Subcutaneous abdominal adipose tissue (tissue), 5 donors: ENCODE measurements at regions not wholly inside any gene's neighbourhood (a gene's known extent, or its start where the extent isn't known, plus 50 kb on each side); places are given as distances from the start of the nearest gene placed in this dataset.

Experiments used
- H3K27ac ChIP-seq: one replicate; pipeline ENCODE4 v1.7.0; 2013; ENCODE audit warnings: low read depth, mild to moderate bottlenecking, inconsistent platforms, low read length, moderate library complexity
- H3K27me3 ChIP-seq, 5 donors: one replicate each; pipeline ENCODE4 v1.7.0; 2013; ENCODE audit warnings: low read length in 5 of 5, inconsistent platforms in 1 of 5; ENCODE audit not compliant: control insufficient read depth in 5 of 5, insufficient read depth in 4 of 5
- H3K36me3 ChIP-seq, 5 donors: one replicate each; pipeline ENCODE4 v1.7.0; 2013; ENCODE audit warnings: low read length in 5 of 5; ENCODE audit not compliant: control insufficient read depth in 5 of 5, insufficient read depth in 5 of 5
- H3K4me1 ChIP-seq, 5 donors: one replicate each; pipeline ENCODE4 v1.7.0; 2013; ENCODE audit warnings: low read length in 5 of 5, mild to moderate bottlenecking in 3 of 5, moderate library complexity in 1 of 5; ENCODE audit not compliant: control insufficient read depth in 5 of 5, insufficient read depth in 5 of 5
- H3K4me3 ChIP-seq, 5 donors: one replicate each; pipeline ENCODE4 v1.7.0; 2013; ENCODE audit warnings: low read length in 5 of 5, low read depth in 1 of 5
- H3K9ac ChIP-seq, 5 donors: one replicate each; pipeline ENCODE4 v1.7.0; 2013; ENCODE audit warnings: low read length in 5 of 5, mild to moderate bottlenecking in 4 of 5, moderate library complexity in 3 of 5
- H3K9me3 ChIP-seq, 5 donors: one replicate each; pipeline ENCODE4 v1.7.0; 2013; ENCODE audit warnings: low read length in 5 of 5; ENCODE audit not compliant: control insufficient read depth in 5 of 5
- donor health status: healthy.
- donor health status: healthy.
- donor health status: healthy.
- donor health status: healthy.
- donor health status: healthy.

DNA sequence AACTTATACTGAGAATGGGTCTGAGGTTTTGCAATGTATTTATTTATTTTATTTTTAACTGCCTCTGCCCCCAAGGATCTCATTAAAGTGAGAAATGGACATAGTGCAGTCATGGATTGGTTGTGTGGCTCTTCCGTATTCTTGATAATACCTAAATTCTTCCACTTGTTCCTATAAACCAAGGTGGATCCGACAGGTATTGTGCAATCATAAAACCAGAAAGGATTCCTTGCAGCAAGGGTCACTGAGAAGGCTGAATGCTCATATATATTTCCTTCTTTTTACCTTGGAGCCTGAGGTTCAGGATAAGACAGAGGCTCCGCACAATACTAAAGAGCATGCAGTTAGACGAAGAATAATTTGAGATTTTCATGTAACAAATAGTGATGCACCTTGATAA is 826.0 kb upstream of the SOX11 start:
- H3K4me3 ChIP-seq: no peak overlapping the region
- H3K9me3 ChIP-seq: no peaks in the 10 kb centered on the region
- H3K4me1 ChIP-seq: no peaks in the 10 kb centered on the region
- H3K27me3 ChIP-seq: no peaks in the 10 kb centered on the region
- H3K27ac ChIP-seq: no peak overlapping the region
- no peak overlapping the region for H3K9ac ChIP-seq
- H3K36me3 ChIP-seq: no peaks in the 10 kb centered on the region

DNA sequence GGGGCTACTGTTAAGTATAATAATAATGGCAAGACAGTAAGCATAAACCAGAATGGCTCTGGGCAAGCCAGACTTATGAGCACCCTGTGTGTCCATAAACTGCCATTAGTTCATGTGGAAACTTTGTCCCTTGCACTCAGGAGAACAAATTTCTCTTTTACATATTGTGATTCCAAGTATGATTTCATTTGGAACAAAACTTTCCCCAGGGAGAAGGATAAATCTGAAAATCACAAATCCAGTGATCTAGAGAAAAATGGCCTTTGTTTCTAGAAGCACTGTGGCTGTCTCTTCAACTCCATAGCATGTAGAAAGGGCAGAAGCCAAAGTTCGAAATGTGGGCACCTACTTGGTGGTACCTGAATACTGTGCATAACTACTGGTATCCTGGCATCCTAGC is 823.7 kb upstream of the SOX11 start:
- H3K9me3 ChIP-seq: no peaks in the 10 kb centered on the region
- H3K27ac ChIP-seq: no peak overlapping the region
- H3K4me3 ChIP-seq: no peak overlapping the region
- H3K4me1 ChIP-seq: no peaks in the 10 kb centered on the region
- H3K36me3 ChIP-seq: no peaks in the 10 kb centered on the region
- no peak overlapping the region for H3K9ac ChIP-seq
- H3K27me3 ChIP-seq: no peaks in the 10 kb centered on the region

DNA sequence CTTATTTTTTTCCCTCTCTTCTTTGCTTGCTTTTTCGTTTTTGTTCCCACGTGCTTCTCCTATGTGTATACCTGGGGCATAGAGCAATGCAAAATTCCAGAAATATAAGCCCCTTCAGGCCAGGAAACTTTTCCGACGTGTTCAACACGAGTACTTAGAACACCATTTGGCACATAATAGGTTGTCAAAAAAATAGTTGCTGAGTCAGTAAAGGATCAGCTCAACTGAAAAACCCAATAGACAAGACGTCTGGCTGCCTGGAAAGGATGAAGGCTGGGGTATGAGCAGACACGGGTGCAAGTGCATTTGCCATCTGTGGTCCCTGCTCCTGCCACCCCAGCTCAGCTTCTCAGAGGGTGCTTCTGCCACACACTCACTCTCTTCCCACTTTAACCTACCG is 823.0 kb upstream of the SOX11 start:
- H3K9ac ChIP-seq: no peak overlapping the region
- H3K4me3 ChIP-seq: no peak overlapping the region
- no peaks in the 10 kb centered on the region for H3K27me3 ChIP-seq
- no peaks in the 10 kb centered on the region for H3K4me1 ChIP-seq
- no peak overlapping the region for H3K27ac ChIP-seq
- H3K9me3 ChIP-seq: no peaks in the 10 kb centered on the region
- H3K36me3 ChIP-seq: no peaks in the 10 kb centered on the region

DNA sequence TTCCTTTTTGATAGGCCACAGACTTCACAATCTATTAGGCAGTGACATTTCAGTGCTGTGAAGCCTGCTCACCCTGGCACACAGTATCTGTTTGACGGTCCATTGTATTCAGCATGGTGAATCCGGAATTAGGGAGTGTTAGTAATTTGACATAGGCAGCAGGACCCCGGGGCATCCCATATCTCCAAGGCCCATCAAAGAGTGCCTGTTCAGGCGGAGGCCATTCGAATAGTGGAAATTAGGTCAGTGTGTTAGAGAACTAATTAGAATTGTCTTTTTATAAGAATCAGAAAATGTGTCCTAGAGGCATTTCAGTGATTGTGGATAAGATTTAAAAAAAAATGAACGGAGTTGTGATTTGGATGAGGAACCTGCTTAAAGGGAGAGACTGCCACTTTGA is 818.8 kb upstream of the SOX11 start:
- no peak overlapping the region for H3K4me3 ChIP-seq
- H3K9me3 ChIP-seq: no peaks in the 10 kb centered on the region
- no peak overlapping the region for H3K27ac ChIP-seq
- H3K27me3 ChIP-seq: no peaks in the 10 kb centered on the region
- no peaks in the 10 kb centered on the region for H3K4me1 ChIP-seq
- H3K36me3 ChIP-seq: no peaks in the 10 kb centered on the region
- H3K9ac ChIP-seq: no peak overlapping the region

DNA sequence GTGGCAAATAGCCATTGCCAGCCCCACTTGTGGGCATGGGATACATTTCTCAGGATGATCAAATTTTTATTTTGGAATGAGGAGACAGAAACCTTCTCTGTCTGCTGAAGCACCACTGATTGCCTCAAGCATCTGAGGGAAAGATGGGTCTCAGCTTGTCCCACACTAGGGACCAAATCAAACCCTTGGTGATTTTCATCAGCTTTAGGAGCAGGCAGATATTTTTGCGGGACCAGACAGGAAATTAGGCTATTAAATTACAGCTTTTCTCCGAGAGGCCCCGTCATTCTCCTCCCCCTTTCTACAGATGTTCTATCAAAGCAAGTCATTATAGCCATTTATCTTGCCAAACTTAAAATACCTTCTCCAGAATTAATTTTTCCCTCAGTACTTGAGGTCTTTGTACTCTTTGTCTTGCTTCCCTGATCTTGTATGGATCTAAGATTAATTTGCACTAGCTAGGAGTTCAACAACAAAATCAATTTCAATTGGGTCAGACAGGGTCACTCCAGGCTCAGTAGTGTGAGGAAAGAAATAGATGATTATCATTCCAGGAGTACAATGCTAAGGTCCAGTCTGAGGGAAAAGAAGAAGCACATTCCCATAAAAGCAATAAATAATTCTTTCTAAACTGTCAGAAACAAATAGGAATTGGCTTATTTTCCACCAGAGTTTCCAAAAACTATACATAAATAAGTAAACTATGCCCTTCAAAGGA is 818.1 kb upstream of the SOX11 start:
- no peaks in the 10 kb centered on the region for H3K27me3 ChIP-seq
- no peak overlapping the region for H3K27ac ChIP-seq
- no peak overlapping the region for H3K9ac ChIP-seq

DNA sequence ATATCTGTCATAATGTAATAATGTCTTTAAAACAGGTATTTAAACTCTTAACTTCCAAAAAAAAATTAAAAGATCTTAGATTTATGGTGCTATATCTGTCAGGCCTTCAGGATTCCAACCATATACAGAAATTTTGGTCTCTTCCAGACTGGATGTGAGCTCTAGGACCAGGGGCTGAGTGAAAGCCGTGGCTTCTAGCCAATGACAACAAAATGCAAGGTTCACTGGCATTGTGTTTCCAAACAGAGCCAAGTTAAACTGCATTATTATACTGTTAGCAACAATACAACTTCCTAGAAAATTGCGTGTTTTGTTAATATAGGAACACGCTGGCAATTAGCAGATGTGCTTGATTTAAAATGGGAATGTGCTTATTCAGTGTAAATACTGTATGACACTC is 809.8 kb upstream of the SOX11 start:
- H3K27me3 ChIP-seq: no peaks in the 10 kb centered on the region
- no peak overlapping the region for H3K9ac ChIP-seq
- peaks cover 0 to 2% (median 0%) of the 10 kb centered on the region in 5 donors for H3K4me1 ChIP-seq
- H3K27ac ChIP-seq: no peak overlapping the region
- no peaks in the 10 kb centered on the region for H3K36me3 ChIP-seq
- peaks cover 0 to 6% (median 0%) of the 10 kb centered on the region in 5 donors for H3K9me3 ChIP-seq
- H3K4me3 ChIP-seq: no peak overlapping the region

More for the DNA sequence above, 818.1 kb upstream of the SOX11 start:
- H3K4me1 ChIP-seq: no peaks in the 10 kb centered on the region
- no peaks in the 10 kb centered on the region for H3K36me3 ChIP-seq
- no peak overlapping the region for H3K4me3 ChIP-seq
- no peaks in the 10 kb centered on the region for H3K9me3 ChIP-seq

DNA sequence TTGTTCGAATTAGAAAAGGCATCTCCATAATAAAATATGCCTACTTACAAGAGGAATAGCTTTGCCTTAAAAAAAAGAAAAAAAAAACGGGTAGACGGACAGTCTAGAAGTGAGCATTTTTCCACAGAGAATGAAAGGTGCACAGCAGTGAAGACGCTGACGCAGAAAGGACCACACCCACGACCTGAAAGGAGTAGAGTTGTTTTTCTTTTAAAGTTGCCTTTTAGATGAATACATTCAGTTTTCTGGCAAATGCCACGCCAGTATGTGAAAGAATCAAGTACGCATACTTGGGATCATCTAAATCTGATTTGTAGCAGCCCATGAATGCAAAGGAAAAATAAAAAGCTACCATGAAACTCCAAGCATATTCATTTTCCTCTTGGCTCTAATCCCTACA is 809.2 kb upstream of the SOX11 start:
- Histone ChIP-seq H3K9me3 (peaks cover 0 to 6% (median 0%) of the 10 kb centered on the region in 5 donors), H3K27me3 (no peaks in the 10 kb centered on the region), H3K9ac (no peak overlapping the region), H3K36me3 (no peaks in the 10 kb centered on the region), H3K27ac (no peak overlapping the region), H3K4me1 (peaks cover 0 to 2% (median 0%) of the 10 kb centered on the region in 5 donors), H3K4me3 (no peak overlapping the region)

DNA sequence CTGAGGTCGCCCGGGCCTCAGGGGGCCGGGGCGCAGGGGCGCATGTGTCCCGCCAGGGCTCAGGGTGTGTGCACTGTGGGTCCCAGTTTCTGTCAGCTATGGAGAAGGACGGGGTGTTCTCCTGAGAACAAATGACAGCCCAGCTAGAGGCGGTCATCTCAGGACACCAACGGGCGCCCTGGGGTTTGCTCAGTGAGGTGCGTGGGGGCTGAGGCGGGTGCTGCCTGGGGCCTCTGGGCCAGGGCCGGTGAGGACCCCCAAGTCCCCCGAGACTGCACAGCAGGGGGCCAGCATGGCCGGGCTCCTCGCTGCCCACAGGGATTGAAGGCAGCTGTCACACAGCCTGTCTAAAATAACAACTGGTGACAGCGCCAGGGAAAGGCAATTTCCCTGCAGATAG is 808.8 kb upstream of the SOX11 start:
- Histone ChIP-seq H3K9ac (no peak overlapping the region), H3K27ac (no peak overlapping the region), H3K4me1 (peaks cover 0 to 2% (median 0%) of the 10 kb centered on the region in 5 donors), H3K9me3 (peaks cover 0 to 6% (median 0%) of the 10 kb centered on the region in 5 donors), H3K4me3 (no peak overlapping the region), H3K27me3 (no peaks in the 10 kb centered on the region), H3K36me3 (no peaks in the 10 kb centered on the region)

DNA sequence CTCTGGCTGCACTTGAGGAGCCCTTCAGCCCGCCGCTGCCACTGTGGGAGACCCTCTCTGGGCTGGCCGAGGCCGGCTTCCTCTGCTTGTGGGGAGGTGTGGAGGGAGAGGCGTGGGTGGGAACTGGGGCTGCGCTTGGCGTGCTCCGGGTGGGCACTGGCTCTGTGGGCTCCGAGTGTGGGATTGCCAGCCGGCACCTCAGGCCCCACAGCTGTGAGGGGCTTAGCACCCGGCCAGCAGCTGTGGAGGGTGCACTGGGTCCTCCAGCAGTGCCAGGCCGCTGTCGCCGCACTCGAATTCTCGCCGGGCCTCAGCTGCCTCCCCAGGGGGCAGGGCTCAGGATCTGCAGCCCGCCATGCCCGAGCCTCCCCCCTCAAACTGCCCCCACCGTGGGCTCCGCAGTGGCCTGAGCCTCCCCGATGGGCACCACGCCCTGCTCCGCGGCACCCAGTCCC is 808.0 kb upstream of the SOX11 start:
- peaks cover 0 to 6% (median 0%) of the 10 kb centered on the region in 5 donors for H3K9me3 ChIP-seq
- no peak overlapping the region for H3K9ac ChIP-seq
- H3K27me3 ChIP-seq: no peaks in the 10 kb centered on the region
- H3K27ac ChIP-seq: no peak overlapping the region
- peaks cover 0 to 2% (median 0%) of the 10 kb centered on the region in 5 donors for H3K4me1 ChIP-seq
- no peaks in the 10 kb centered on the region for H3K36me3 ChIP-seq
- H3K4me3 ChIP-seq: no peak overlapping the region

DNA sequence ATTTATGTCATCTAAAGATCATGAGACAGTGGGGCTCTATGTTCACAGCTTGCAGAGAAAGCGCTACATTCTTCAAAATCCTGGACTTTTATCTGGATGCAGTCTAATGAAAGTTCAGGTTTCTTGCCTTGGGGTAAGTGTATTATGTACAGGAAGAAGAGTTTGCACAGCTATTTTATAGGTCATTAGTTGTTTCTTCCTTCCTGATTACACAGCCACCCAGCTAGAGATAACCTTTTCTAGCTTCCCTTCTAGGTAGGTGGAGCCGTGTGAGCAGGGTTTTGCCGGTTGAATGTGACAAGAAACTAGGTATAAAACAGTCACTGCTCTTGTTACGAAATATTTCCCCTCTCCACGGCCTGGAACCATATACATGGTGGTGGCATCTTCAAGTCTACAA is 800.8 kb upstream of the SOX11 start:
- H3K9me3 ChIP-seq: no peaks in the 10 kb centered on the region
- no peak overlapping the region for H3K27ac ChIP-seq
- H3K27me3 ChIP-seq: no peaks in the 10 kb centered on the region
- H3K4me1 ChIP-seq: no peaks in the 10 kb centered on the region
- no peak overlapping the region for H3K9ac ChIP-seq
- no peak overlapping the region for H3K4me3 ChIP-seq
- H3K36me3 ChIP-seq: no peaks in the 10 kb centered on the region
